Liver (tissue), 3 donors: ENCODE measurements at regions not wholly inside any gene's neighbourhood (a gene's known extent, or its start where the extent isn't known, plus 50 kb on each side); places are given as distances from the start of the nearest gene placed in this dataset.

ENCODE experiments used
- EGR1 ChIP-seq, 2 donors: IDR thresholded peaks; 2 replicates each; pipeline ENCODE4 v1.6.1; 2016 to 2018; ENCODE audit warnings: antibody characterized with exemption in 2 of 2, low read depth in 2 of 2
- HNF4G ChIP-seq: IDR thresholded peaks from 2 replicates; pipeline ENCODE4 v1.6.1; 2016; ENCODE audit warnings: antibody characterized with exemption
- SP1 ChIP-seq: IDR thresholded peaks from 2 replicates; pipeline ENCODE4 v1.6.1; 2018; ENCODE audit warnings: antibody characterized with exemption, mild to moderate bottlenecking
- TAF1 ChIP-seq: conservative IDR thresholded peaks from 2 replicates; pipeline ENCODE4 v1.6.1; 2016; ENCODE audit warnings: antibody characterized with exemption, mild to moderate bottlenecking
- TF ChIP-seq, protein P1 (sequence below): fragments of 150-350 bp; IDR thresholded peaks from 2 replicates; pipeline ENCODE4 v1.5.1; 2017; ENCODE audit warnings: improper control_type of control experiment, low read depth, low read length; ENCODE audit not compliant: missing input control
- TF ChIP-seq, protein P2 (sequence below): IDR thresholded peaks from 2 replicates; pipeline ENCODE4 v1.6.1; 2016; ENCODE audit warnings: antibody characterized with exemption, mild to moderate bottlenecking
- TF ChIP-seq, protein P3 (sequence below): IDR thresholded peaks from 2 replicates; pipeline ENCODE4 v1.6.1; 2016; ENCODE audit warnings: antibody characterized with exemption
- TF ChIP-seq, protein P4 (sequence below): IDR thresholded peaks from 2 replicates; pipeline ENCODE4 v1.6.1; 2016; ENCODE audit warnings: antibody characterized with exemption
- donor health status: healthy.
- donor health status: healthy.

DNA sequence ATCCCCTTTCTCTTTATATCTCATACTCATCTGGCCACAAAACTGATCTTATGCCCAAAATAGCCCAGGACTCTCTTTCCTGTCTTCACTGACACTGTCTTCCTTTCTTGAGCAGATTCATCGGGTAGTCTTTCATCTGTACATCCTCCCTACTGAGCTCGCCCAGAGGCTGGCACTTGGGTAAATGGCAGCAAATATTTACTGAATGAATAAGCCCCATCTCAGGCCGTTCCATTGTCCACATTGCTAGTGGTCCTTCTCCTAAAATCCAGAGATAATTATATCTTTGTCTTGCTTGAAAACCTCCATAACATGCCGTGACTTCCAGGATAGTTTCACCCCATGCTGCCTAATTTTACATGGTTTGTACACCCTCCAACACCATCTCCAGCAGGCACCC, 158.1 kb upstream of the SDK2 start:
- TF ChIP-seq, protein P1, sequence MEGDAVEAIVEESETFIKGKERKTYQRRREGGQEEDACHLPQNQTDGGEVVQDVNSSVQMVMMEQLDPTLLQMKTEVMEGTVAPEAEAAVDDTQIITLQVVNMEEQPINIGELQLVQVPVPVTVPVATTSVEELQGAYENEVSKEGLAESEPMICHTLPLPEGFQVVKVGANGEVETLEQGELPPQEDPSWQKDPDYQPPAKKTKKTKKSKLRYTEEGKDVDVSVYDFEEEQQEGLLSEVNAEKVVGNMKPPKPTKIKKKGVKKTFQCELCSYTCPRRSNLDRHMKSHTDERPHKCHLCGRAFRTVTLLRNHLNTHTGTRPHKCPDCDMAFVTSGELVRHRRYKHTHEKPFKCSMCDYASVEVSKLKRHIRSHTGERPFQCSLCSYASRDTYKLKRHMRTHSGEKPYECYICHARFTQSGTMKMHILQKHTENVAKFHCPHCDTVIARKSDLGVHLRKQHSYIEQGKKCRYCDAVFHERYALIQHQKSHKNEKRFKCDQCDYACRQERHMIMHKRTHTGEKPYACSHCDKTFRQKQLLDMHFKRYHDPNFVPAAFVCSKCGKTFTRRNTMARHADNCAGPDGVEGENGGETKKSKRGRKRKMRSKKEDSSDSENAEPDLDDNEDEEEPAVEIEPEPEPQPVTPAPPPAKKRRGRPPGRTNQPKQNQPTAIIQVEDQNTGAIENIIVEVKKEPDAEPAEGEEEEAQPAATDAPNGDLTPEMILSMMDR = no peak
- TF ChIP-seq, protein P2, sequence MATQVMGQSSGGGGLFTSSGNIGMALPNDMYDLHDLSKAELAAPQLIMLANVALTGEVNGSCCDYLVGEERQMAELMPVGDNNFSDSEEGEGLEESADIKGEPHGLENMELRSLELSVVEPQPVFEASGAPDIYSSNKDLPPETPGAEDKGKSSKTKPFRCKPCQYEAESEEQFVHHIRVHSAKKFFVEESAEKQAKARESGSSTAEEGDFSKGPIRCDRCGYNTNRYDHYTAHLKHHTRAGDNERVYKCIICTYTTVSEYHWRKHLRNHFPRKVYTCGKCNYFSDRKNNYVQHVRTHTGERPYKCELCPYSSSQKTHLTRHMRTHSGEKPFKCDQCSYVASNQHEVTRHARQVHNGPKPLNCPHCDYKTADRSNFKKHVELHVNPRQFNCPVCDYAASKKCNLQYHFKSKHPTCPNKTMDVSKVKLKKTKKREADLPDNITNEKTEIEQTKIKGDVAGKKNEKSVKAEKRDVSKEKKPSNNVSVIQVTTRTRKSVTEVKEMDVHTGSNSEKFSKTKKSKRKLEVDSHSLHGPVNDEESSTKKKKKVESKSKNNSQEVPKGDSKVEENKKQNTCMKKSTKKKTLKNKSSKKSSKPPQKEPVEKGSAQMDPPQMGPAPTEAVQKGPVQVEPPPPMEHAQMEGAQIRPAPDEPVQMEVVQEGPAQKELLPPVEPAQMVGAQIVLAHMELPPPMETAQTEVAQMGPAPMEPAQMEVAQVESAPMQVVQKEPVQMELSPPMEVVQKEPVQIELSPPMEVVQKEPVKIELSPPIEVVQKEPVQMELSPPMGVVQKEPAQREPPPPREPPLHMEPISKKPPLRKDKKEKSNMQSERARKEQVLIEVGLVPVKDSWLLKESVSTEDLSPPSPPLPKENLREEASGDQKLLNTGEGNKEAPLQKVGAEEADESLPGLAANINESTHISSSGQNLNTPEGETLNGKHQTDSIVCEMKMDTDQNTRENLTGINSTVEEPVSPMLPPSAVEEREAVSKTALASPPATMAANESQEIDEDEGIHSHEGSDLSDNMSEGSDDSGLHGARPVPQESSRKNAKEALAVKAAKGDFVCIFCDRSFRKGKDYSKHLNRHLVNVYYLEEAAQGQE = no peak
- TF ChIP-seq, protein P3, sequence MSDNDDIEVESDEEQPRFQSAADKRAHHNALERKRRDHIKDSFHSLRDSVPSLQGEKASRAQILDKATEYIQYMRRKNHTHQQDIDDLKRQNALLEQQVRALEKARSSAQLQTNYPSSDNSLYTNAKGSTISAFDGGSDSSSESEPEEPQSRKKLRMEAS = no peak
- TF ChIP-seq SP1 = no peak
- TF ChIP-seq, protein P4, sequence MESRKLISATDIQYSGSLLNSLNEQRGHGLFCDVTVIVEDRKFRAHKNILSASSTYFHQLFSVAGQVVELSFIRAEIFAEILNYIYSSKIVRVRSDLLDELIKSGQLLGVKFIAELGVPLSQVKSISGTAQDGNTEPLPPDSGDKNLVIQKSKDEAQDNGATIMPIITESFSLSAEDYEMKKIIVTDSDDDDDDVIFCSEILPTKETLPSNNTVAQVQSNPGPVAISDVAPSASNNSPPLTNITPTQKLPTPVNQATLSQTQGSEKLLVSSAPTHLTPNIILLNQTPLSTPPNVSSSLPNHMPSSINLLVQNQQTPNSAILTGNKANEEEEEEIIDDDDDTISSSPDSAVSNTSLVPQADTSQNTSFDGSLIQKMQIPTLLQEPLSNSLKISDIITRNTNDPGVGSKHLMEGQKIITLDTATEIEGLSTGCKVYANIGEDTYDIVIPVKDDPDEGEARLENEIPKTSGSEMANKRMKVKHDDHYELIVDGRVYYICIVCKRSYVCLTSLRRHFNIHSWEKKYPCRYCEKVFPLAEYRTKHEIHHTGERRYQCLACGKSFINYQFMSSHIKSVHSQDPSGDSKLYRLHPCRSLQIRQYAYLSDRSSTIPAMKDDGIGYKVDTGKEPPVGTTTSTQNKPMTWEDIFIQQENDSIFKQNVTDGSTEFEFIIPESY = no peak
- no peak for TF ChIP-seq EGR1 (IDR thresholded peaks at IDR 0.05; ENCODE audit: low read depth in 2 of 2)
- no peak for TF ChIP-seq HNF4G
- no peak for TF ChIP-seq TAF1
